Tibial nerve (tissue), 4 donors: ENCODE measurements at regions not wholly inside any gene's neighbourhood (a gene's known extent, or its start where the extent isn't known, plus 50 kb on each side); places are given as distances from the start of the nearest gene placed in this dataset.

Experiments used
- CTCF ChIP-seq, 5 experiments: fragments of 200-600 bp in 3 of 5; fragments of 450-650 bp in 2 of 5; sonication (generic) in 3 of 5; IDR thresholded peaks; one replicate each; pipeline ENCODE4 v1.5.1; 2016 to 2019; ENCODE audit warnings: antibody characterized with exemption in 5 of 5, mild to moderate bottlenecking in 3 of 5, moderate library complexity in 2 of 5
- EP300 ChIP-seq, 2 donors: sonication (generic); formaldehyde crosslinking; IDR thresholded peaks; one replicate each; pipeline ENCODE4 v1.6.1; 2017; ENCODE audit warnings: antibody characterized with exemption in 2 of 2, mild to moderate bottlenecking in 1 of 2
- POLR2A ChIP-seq, 2 donors: fragments of 450-650 bp; IDR thresholded peaks; one replicate each; pipeline ENCODE4 v1.6.1; 2017; ENCODE audit warnings: antibody characterized with exemption in 2 of 2, mild to moderate bottlenecking in 2 of 2, moderate library complexity in 2 of 2

- TF ChIP-seq CTCF (IDR thresholded peaks at IDR 0.05), result no peak
- no peak for TF ChIP-seq POLR2A (IDR thresholded peaks at IDR 0.05)
- no peak for TF ChIP-seq EP300 (IDR thresholded peaks at IDR 0.05)
These were observed 354.9 kb upstream of the CDH8 start for GRCh38 chr16:62391134-62391533.
